DOHH2 (cell line): ENCODE measurements at regions not wholly inside any gene's neighbourhood (a gene's known extent, or its start where the extent isn't known, plus 50 kb on each side); places are given as distances from the start of the nearest gene placed in this dataset.

Experiments
- CTCF ChIP-seq: fragments of 200-600 bp; sonication (generic); IDR thresholded peaks from one replicate; pipeline ENCODE4 v1.5.1; 2014; ENCODE audit warnings: antibody characterized with exemption, mild to moderate bottlenecking, low read depth, low read length; ENCODE audit not compliant: poor library complexity, severe bottlenecking
- EZH2phosphoT487 ChIP-seq: fragments of 200-600 bp; sonication (generic); IDR thresholded peaks from 2 replicates; pipeline ENCODE4 v1.6.1; 2017; ENCODE audit warnings: borderline replicate concordance, mild to moderate bottlenecking, antibody characterized with exemption, low read length, moderate library complexity, mixed read lengths

- no peak for TF ChIP-seq CTCF
- no peak for TF ChIP-seq EZH2phosphoT487
These were observed 115.0 kb upstream of the SEM1 start for GRCh38 chr7:96824686-96825085.
